GM12878 (cell line): ENCODE measurements at regions not wholly inside any gene's neighbourhood (a gene's known extent, or its start where the extent isn't known, plus 50 kb on each side); places are given as distances from the start of the nearest gene placed in this dataset.

ENCODE experiments used
- ATAC-seq: fragments of 200-7000 bp; cut with Tn5 transposase; 3 replicates; pipeline ENCODE4 v1.9.1; 2020; ENCODE audit warnings: mild to moderate bottlenecking, moderate library complexity
- BruUV-seq: library from RNA; stranded (reverse); fragments of 400-500 nt; replicated peaks from 2 replicates; lab custom pipeline; 2021; lab: Mats Ljungman, UMichigan
- CTCF ChIA-PET: fragments of 300-600 bp; sonication (Branson Sonifier 250); formaldehyde crosslinking; extraction: SDS; loops from one replicate; lab custom pipeline; 2021; ENCODE audit warnings: inconsistent platforms; lab: Yijun Ruan, JAX
- POLR2A ChIA-PET: fragments of 350-600 bp; formaldehyde crosslinking; extraction: SDS; loops from one replicate; lab custom pipeline; 2021; ENCODE audit warnings: inconsistent platforms; lab: Charles Lee
- RAD21 ChIA-PET: fragments of 300-600 bp; sonication (Branson Sonifier 250); formaldehyde crosslinking; loops from one replicate; lab custom pipeline; 2023; ENCODE audit warnings: antibody characterized with exemption; ENCODE audit not compliant: unreplicated experiment; lab: Charles Lee
- SMC1A ChIA-PET: fragments of 300-600 bp; sonication (Branson Sonifier 250); formaldehyde crosslinking; loops from one replicate; lab custom pipeline; 2023; ENCODE audit not compliant: unreplicated experiment, uncharacterized antibody; lab: Charles Lee
- DNase-seq: peaks from one replicate; pipeline ENCODE4 v3.0.0-alpha.2; 2011; ENCODE audit warnings: low read depth, low spot score
- FAIRE-seq: peaks from 3 replicates; lab custom pipeline; 2011; peaks lifted over from hg19 to GRCh38; lab: Jason Lieb, UNC
- H2AFZ ChIP-seq: 2 replicates; pipeline ENCODE4 v1.6.0; 2011; ENCODE audit warnings: low read depth, low read length, control low read depth; ENCODE audit not compliant: control insufficient read depth
- H3K27ac ChIP-seq: 2 replicates; pipeline ENCODE4 v1.5.1; 2011; ENCODE audit warnings: control low read depth; ENCODE audit not compliant: control insufficient read depth, insufficient read depth
- H3K27me3 ChIP-seq, 2 experiments: replicated peaks in 1 of 2; 2 replicates each; pipeline versions ENCODE4 v1.6.0 to v1.6.1; 2011; ENCODE audit warnings: low read length in 1 of 2; ENCODE audit not compliant: control insufficient read depth in 2 of 2, insufficient read depth in 2 of 2
- H3K36me3 ChIP-seq, 2 experiments: 2 replicates each; pipeline ENCODE4 v1.5.1; 2011; ENCODE audit warnings: low read length in 1 of 2; ENCODE audit not compliant: control insufficient read depth in 2 of 2, insufficient read depth in 2 of 2
- H3K4me1 ChIP-seq: 2 replicates; pipeline ENCODE4 v1.6.1; 2011; ENCODE audit warnings: mild to moderate bottlenecking, low read length, moderate library complexity, mixed read lengths; ENCODE audit not compliant: control insufficient read depth, insufficient read depth
- H3K4me2 ChIP-seq: 2 replicates; pipeline ENCODE4 v1.6.0; 2011; ENCODE audit warnings: control low read depth; ENCODE audit not compliant: control insufficient read depth, insufficient read depth
- H3K4me3 ChIP-seq: fragments of 200-600 bp; sonication (generic); 2 replicates; pipeline ENCODE4 v1.5.1; 2016
- H3K79me2 ChIP-seq: 2 replicates; pipeline ENCODE4 v1.6.0; 2011; ENCODE audit warnings: low read length; ENCODE audit not compliant: control insufficient read depth, insufficient read depth
- H3K9ac ChIP-seq: 2 replicates; pipeline ENCODE4 v1.8.0; 2011; ENCODE audit warnings: low read length, control low read depth, mixed read lengths; ENCODE audit not compliant: control insufficient read depth, insufficient read depth
- H3K9me3 ChIP-seq: replicated peaks from 3 replicates; pipeline ENCODE4 v1.5.1; 2011; ENCODE audit warnings: mild to moderate bottlenecking, low read length; ENCODE audit not compliant: control insufficient read depth, insufficient read depth
- H4K20me1 ChIP-seq: 2 replicates; pipeline ENCODE4 v1.6.0; 2011; ENCODE audit not compliant: control insufficient read depth, insufficient read depth
- BRCA1 ChIP-seq: IDR thresholded peaks from 2 replicates; pipeline ENCODE4 v1.6.1; 2011; ENCODE audit warnings: low read depth, low read length, improper control_type of control experiment
- CEBPB ChIP-seq, 2 experiments: fragments of 150-350 bp in 1 of 2; IDR thresholded peaks; 2 replicates each; pipeline ENCODE4 v1.6.1; 2012 to 2014; ENCODE audit warnings: low read depth in 2 of 2, low read length in 2 of 2, borderline replicate concordance in 1 of 2, inconsistent platforms in 1 of 2
- CREM ChIP-seq: IDR thresholded peaks from 2 replicates; pipeline ENCODE4 v1.6.1; 2014; ENCODE audit warnings: antibody characterized with exemption, low read depth
- CTCF ChIP-seq, 3 experiments: IDR thresholded peaks in 2 of 3; conservative IDR thresholded peaks in 1 of 3; 2 replicates each; pipeline ENCODE4 v1.5.1; 2011; ENCODE audit warnings: low read depth in 3 of 3, low read length in 3 of 3, mild to moderate bottlenecking in 3 of 3, control low read depth in 2 of 3, moderate library complexity in 2 of 3, inconsistent platforms in 1 of 3, mixed read lengths in 1 of 3; ENCODE audit not compliant: control insufficient read depth in 2 of 3, insufficient read depth in 1 of 3; ENCODE audit errors: extremely low read depth in 1 of 3
- FOXK2 ChIP-seq: fragments of 450-650 bp; IDR thresholded peaks from 2 replicates; pipeline ENCODE4 v1.6.1; 2017; ENCODE audit warnings: mild to moderate bottlenecking, moderate library complexity
- GATAD2B ChIP-seq: fragments of 450-650 bp; conservative IDR thresholded peaks from 2 replicates; pipeline ENCODE4 v1.6.1; 2017; ENCODE audit warnings: low read depth, mild to moderate bottlenecking, moderate library complexity
- NRF1 ChIP-seq: conservative IDR thresholded peaks from 2 replicates; pipeline ENCODE4 v1.6.1; 2011; ENCODE audit warnings: mild to moderate bottlenecking, low read depth, low read length, improper control_type of control experiment
- PAX5 ChIP-seq: IDR thresholded peaks from 2 replicates; pipeline ENCODE4 v1.6.1; 2011; ENCODE audit warnings: low read depth, low read length, borderline replicate concordance
- SKIL ChIP-seq: fragments of 450-650 bp; IDR thresholded peaks from 2 replicates; pipeline ENCODE4 v1.6.1; 2017; ENCODE audit warnings: mild to moderate bottlenecking, low read depth, inconsistent platforms; ENCODE audit not compliant: poor library complexity, severe bottlenecking
- SREBF1 ChIP-seq: IDR thresholded peaks from 2 replicates; pipeline ENCODE4 v1.6.1; 2012; ENCODE audit warnings: mild to moderate bottlenecking, low read length
- STAT1 ChIP-seq: fragments of 450-650 bp; conservative IDR thresholded peaks from 2 replicates; pipeline ENCODE4 v1.6.1; 2014; ENCODE audit warnings: antibody characterized with exemption, mild to moderate bottlenecking
- TCF12 ChIP-seq: IDR thresholded peaks from 2 replicates; pipeline ENCODE4 v1.6.1; 2011; ENCODE audit warnings: low read depth, mild to moderate bottlenecking, low read length
- TCF3 ChIP-seq: IDR thresholded peaks from 2 replicates; pipeline ENCODE4 v1.6.1; 2012; ENCODE audit warnings: low read depth, mild to moderate bottlenecking, low read length, borderline replicate concordance; ENCODE audit not compliant: insufficient read depth
- ZBED1 ChIP-seq: IDR thresholded peaks from 2 replicates; pipeline ENCODE4 v1.6.1; 2016; ENCODE audit warnings: borderline replicate concordance
- ZNF207 ChIP-seq: fragments of 450-650 bp; IDR thresholded peaks from 2 replicates; pipeline ENCODE4 v1.6.1; 2014; ENCODE audit warnings: antibody characterized with exemption, mild to moderate bottlenecking, borderline replicate concordance
- WGBS: methylation state at CpG from one replicate; pipeline ENCODE4 v1.1.6; 2016; ENCODE audit warnings: low lambda C conversion rate; ENCODE audit not compliant: insufficient replicate concordance, insufficient coverage; ENCODE audit errors: missing lambda C conversion rate; 5-methylcytosine and 5-hydroxymethylcytosine counted together
- in situ Hi-C: fragments of 300-500 bp; cut with MboI; formaldehyde crosslinking; loops from 9 replicates; pipeline ENCODE4 v1.14.3; 2018; ENCODE audit warnings: mixed read lengths
- intact Hi-C: fragments of 100-400 bp; cut with micrococcal nuclease; formaldehyde crosslinking; loops from one replicate; pipeline ENCODE4 v1.14.2; 2022; ENCODE audit not compliant: unreplicated experiment
- TF ChIP-seq, protein P1 (sequence below): fragments of 450-650 bp; IDR thresholded peaks from 2 replicates; pipeline ENCODE4 v1.6.1; 2017; ENCODE audit warnings: mild to moderate bottlenecking, moderate library complexity
- TF ChIP-seq, protein P2 (sequence below): fragments of 450-650 bp; IDR thresholded peaks from 2 replicates; pipeline ENCODE4 v1.6.1; 2016; ENCODE audit warnings: mild to moderate bottlenecking

- ChIA-PET RAD21 (no interaction called here), POLR2A (interaction anchor here (0.6 kb wide), 1 partner anchor 1200 kb away, joined by 3 read pairs; no protein-coding TSS in a partner anchor), CTCF (interaction anchor here (1.1 to 6.4 kb wide), 4 partner anchors 23 to 147 kb away, joined by 3 to 80 read pairs (median 47); no protein-coding TSS in a partner anchor), SMC1A (no interaction called here)
- Histone ChIP-seq H3K9me3 (no peaks in the 10 kb centered on the region), H3K36me3 (no peaks in the 10 kb centered on the region), H2AFZ (no peak overlapping the region), H3K79me2 (no peaks in the 10 kb centered on the region), H3K27ac (no peak overlapping the region), H3K4me1 (no peaks in the 10 kb centered on the region), H3K9ac (no peak overlapping the region), H4K20me1 (no peaks in the 10 kb centered on the region), H3K27me3 (peaks cover 0 to 2% of the 10 kb centered on the region in 2 experiments; a peak in 2 of 4 replicates), H3K4me3 (no peak overlapping the region), H3K4me2 (no peak overlapping the region)
- no TSS peak for BruUV-seq
- FAIRE-seq (no peak), DNase-seq (no peak), ATAC-seq (no peak)
- WGBS = 5% methylated on average over 6 of the region's 6 CpGs
- in situ Hi-C loops (no loop called here), intact Hi-C loops (no loop called here)
- TF ChIP-seq ZBED1 = no peak
- no peak for TF ChIP-seq CREM
- TF ChIP-seq CEBPB (IDR thresholded peaks at IDR 0.05; ENCODE audit: borderline replicate concordance in 1 of 2, low read depth in 2 of 2, low read length in 2 of 2) = no peak
- TF ChIP-seq TCF3 = no peak
- TF ChIP-seq GATAD2B = no peak
- no peak for TF ChIP-seq NRF1
- TF ChIP-seq, protein P1, sequence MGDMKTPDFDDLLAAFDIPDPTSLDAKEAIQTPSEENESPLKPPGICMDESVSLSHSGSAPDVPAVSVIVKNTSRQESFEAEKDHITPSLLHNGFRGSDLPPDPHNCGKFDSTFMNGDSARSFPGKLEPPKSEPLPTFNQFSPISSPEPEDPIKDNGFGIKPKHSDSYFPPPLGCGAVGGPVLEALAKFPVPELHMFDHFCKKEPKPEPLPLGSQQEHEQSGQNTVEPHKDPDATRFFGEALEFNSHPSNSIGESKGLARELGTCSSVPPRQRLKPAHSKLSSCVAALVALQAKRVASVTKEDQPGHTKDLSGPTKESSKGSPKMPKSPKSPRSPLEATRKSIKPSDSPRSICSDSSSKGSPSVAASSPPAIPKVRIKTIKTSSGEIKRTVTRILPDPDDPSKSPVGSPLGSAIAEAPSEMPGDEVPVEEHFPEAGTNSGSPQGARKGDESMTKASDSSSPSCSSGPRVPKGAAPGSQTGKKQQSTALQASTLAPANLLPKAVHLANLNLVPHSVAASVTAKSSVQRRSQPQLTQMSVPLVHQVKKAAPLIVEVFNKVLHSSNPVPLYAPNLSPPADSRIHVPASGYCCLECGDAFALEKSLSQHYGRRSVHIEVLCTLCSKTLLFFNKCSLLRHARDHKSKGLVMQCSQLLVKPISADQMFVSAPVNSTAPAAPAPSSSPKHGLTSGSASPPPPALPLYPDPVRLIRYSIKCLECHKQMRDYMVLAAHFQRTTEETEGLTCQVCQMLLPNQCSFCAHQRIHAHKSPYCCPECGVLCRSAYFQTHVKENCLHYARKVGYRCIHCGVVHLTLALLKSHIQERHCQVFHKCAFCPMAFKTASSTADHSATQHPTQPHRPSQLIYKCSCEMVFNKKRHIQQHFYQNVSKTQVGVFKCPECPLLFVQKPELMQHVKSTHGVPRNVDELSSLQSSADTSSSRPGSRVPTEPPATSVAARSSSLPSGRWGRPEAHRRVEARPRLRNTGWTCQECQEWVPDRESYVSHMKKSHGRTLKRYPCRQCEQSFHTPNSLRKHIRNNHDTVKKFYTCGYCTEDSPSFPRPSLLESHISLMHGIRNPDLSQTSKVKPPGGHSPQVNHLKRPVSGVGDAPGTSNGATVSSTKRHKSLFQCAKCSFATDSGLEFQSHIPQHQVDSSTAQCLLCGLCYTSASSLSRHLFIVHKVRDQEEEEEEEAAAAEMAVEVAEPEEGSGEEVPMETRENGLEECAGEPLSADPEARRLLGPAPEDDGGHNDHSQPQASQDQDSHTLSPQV = no peak
- no peak for TF ChIP-seq SREBF1
- TF ChIP-seq STAT1 = no peak
- TF ChIP-seq BRCA1 = no peak
- TF ChIP-seq PAX5 = no peak
- no peak for TF ChIP-seq SKIL
- TF ChIP-seq TCF12 = no peak
- TF ChIP-seq CTCF (IDR thresholded peaks at IDR 0.05 in 2 of 3, conservative IDR thresholded peaks at IDR 0.05 in 1 of 3; ENCODE audit: control insufficient read depth in 2 of 3, extremely low read depth in 1 of 3, insufficient read depth in 1 of 3, low read depth in 3 of 3, low read length in 3 of 3) = no peak
- TF ChIP-seq, protein P2, sequence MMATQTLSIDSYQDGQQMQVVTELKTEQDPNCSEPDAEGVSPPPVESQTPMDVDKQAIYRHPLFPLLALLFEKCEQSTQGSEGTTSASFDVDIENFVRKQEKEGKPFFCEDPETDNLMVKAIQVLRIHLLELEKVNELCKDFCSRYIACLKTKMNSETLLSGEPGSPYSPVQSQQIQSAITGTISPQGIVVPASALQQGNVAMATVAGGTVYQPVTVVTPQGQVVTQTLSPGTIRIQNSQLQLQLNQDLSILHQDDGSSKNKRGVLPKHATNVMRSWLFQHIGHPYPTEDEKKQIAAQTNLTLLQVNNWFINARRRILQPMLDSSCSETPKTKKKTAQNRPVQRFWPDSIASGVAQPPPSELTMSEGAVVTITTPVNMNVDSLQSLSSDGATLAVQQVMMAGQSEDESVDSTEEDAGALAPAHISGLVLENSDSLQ = no peak
- no peak for TF ChIP-seq FOXK2
- no peak for TF ChIP-seq ZNF207
Measured at GRCh38 chr14:106562451-106562850, 1036.1 kb downstream of the TMEM121 start.
